GM12892 (cell line): ENCODE measurements at regions not wholly inside any gene's neighbourhood (a gene's known extent, or its start where the extent isn't known, plus 50 kb on each side); places are given as distances from the start of the nearest gene placed in this dataset.

Experiments
- POLR2A ChIP-seq: IDR thresholded peaks from 2 replicates; pipeline ENCODE4 v1.6.1; 2011; ENCODE audit warnings: low read depth, low read length, control low read depth
- POLR2AphosphoS5 ChIP-seq: IDR thresholded peaks from 2 replicates; pipeline ENCODE4 v1.6.1; 2011; ENCODE audit warnings: low read depth, low read length, control low read depth
- TAF1 ChIP-seq: IDR thresholded peaks from 2 replicates; pipeline ENCODE4 v1.6.1; 2011; ENCODE audit warnings: low read depth, mild to moderate bottlenecking, control low read depth, low read length, borderline replicate concordance

DNA sequence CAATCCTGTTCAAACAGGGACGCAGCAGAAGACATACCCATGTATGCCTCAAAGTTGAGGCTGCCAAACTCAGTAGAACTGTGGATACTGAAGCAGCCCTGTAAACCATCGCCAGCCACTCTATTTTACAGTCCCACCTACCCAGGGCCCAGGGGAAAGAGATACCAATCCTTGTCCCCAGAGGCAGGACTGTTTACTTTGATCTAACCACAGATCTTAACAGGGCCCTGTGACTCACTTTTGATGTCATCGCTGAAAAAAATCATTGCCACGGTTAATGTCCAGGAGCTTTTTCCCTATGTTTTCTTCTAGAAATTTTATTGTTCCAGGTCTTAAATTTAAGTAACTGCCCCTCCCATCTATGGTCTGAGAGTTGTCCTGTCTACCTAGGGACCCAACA lies 538.4 kb upstream of the NCAM2 start:
- TF ChIP-seq POLR2A (no peak), POLR2AphosphoS5 (no peak), TAF1 (no peak)
